ENCODE measurements at regions not wholly inside any gene's neighbourhood (a gene's known extent, or its start where the extent isn't known, plus 50 kb on each side); places are given as distances from the start of the nearest gene placed in this dataset.

GRCh38 chr6:24004062-24004461 lies 122.0 kb upstream of the NRSN1 start:
- H3K27me3 ChIP-seq: no peaks in the 10 kb centered on the region
- TF ChIP-seq POLR2AphosphoS5 (IDR thresholded peaks at IDR 0.05): peak in 1 of 4 donors; percentile 27
- no peak for TF ChIP-seq POLR2A (IDR thresholded peaks at IDR 0.05)
- no peak overlapping the region for H3K4me3 ChIP-seq
- no peak for DNase-seq
- intact Hi-C loops (cut with DNase I): no loop called here
- H3K9me3 ChIP-seq: no peaks in the 10 kb centered on the region
- peaks cover 0 to 16% (median 10%) of the 10 kb centered on the region in 4 donors for H3K4me1 ChIP-seq
- peak overlapping the region in 1 of 4 donors; percentile 33 for H3K27ac ChIP-seq
- no peaks in the 10 kb centered on the region for H3K36me3 ChIP-seq
- 72 to 79% methylated on average over 3 of the region's 3 CpGs for WGBS, 2 donors

GRCh38 chr6:24004659-24005058 lies 121.4 kb upstream of the NRSN1 start:
- TF ChIP-seq CTCF (IDR thresholded peaks at IDR 0.05) (no peak), POLR2A (IDR thresholded peaks at IDR 0.05) (no peak), POLR2AphosphoS5 (IDR thresholded peaks at IDR 0.05) (no peak), EP300 (IDR thresholded peaks at IDR 0.05) (no peak)
- Histone ChIP-seq H3K4me1 (peaks cover 0 to 16% (median 10%) of the 10 kb centered on the region in 4 donors), H3K4me3 (no peak overlapping the region), H3K27me3 (no peaks in the 10 kb centered on the region), H3K36me3 (no peaks in the 10 kb centered on the region), H3K9me3 (no peaks in the 10 kb centered on the region), H3K27ac (peak overlapping the region in 1 of 4 donors; percentile 33)
- WGBS, 2 donors: 58 to 78% methylated on average over 1 of the region's 1 CpG
- intact Hi-C loops (cut with DNase I): no loop called here
- DNase-seq: no peak

- Histone ChIP-seq H3K27ac (no peak overlapping the region), H3K4me3 (no peak overlapping the region), H3K27me3 (no peaks in the 10 kb centered on the region), H3K36me3 (no peaks in the 10 kb centered on the region), H3K4me1 (peaks cover 0 to 16% (median 10%) of the 10 kb centered on the region in 4 donors), H3K9me3 (no peaks in the 10 kb centered on the region)
- DNase-seq: no peak
- intact Hi-C loops (cut with DNase I): no loop called here
- TF ChIP-seq POLR2AphosphoS5 (IDR thresholded peaks at IDR 0.05) (no peak), EP300 (IDR thresholded peaks at IDR 0.05) (no peak), POLR2A (IDR thresholded peaks at IDR 0.05) (no peak), CTCF (IDR thresholded peaks at IDR 0.05) (no peak)
These were observed 119.8 kb upstream of the NRSN1 start for GRCh38 chr6:24006254-24006653.

GRCh38 chr6:24009319-24009718 lies 116.7 kb upstream of the NRSN1 start:
- no peak overlapping the region for H3K27ac ChIP-seq
- 78 to 82% methylated on average over 4 of the region's 4 CpGs for WGBS, 2 donors
- intact Hi-C loops (cut with DNase I): no loop called here
- peaks cover 0 to 3% (median 1%) of the 10 kb centered on the region in 4 donors for H3K4me1 ChIP-seq
- no peaks in the 10 kb centered on the region for H3K9me3 ChIP-seq
- no peak for TF ChIP-seq POLR2A (IDR thresholded peaks at IDR 0.05)
- no peak for TF ChIP-seq EP300 (IDR thresholded peaks at IDR 0.05)
- TF ChIP-seq POLR2AphosphoS5 (IDR thresholded peaks at IDR 0.05): no peak
- TF ChIP-seq CTCF (IDR thresholded peaks at IDR 0.05): no peak
- DNase-seq: no peak
- H3K36me3 ChIP-seq: no peaks in the 10 kb centered on the region
- no peak overlapping the region for H3K4me3 ChIP-seq
- no peaks in the 10 kb centered on the region for H3K27me3 ChIP-seq

- intact Hi-C loops (cut with DNase I): no loop called here
- Histone ChIP-seq H3K9me3 (no peaks in the 10 kb centered on the region), H3K4me3 (no peak overlapping the region), H3K27me3 (no peaks in the 10 kb centered on the region), H3K27ac (no peak overlapping the region), H3K4me1 (no peaks in the 10 kb centered on the region), H3K36me3 (no peaks in the 10 kb centered on the region)
- 44 to 83% methylated on average over 3 of the region's 3 CpGs for WGBS, 2 donors
- TF ChIP-seq POLR2A (IDR thresholded peaks at IDR 0.05): no peak
- no peak for DNase-seq
These were observed 115.9 kb upstream of the NRSN1 start for GRCh38 chr6:24010133-24010532.

- no peaks in the 10 kb centered on the region for H3K27me3 ChIP-seq
- no peak overlapping the region for H3K4me3 ChIP-seq
- H3K4me1 ChIP-seq: no peaks in the 10 kb centered on the region
- intact Hi-C loops (cut with DNase I): no loop called here
- WGBS, 2 donors: 45 to 93% methylated on average over 2 of the region's 2 CpGs
- H3K9me3 ChIP-seq: no peaks in the 10 kb centered on the region
- no peaks in the 10 kb centered on the region for H3K36me3 ChIP-seq
- no peak overlapping the region for H3K27ac ChIP-seq
- no peak for DNase-seq
- TF ChIP-seq POLR2A (IDR thresholded peaks at IDR 0.05) (no peak), CTCF (IDR thresholded peaks at IDR 0.05) (no peak), POLR2AphosphoS5 (IDR thresholded peaks at IDR 0.05) (no peak), EP300 (IDR thresholded peaks at IDR 0.05) (no peak)
These were observed 109.7 kb upstream of the NRSN1 start for GRCh38 chr6:24016286-24016685.

Measured in sigmoid colon (tissue), 6 donors.